ENCODE measurements at regions not wholly inside any gene's neighbourhood (a gene's known extent, or its start where the extent isn't known, plus 50 kb on each side); places are given as distances from the start of the nearest gene placed in this dataset.

GRCh38 chr6:15754035-15754705 lies 91.3 kb upstream of the DTNBP1 start:
- WGBS, 5 donors = 57 to 81% (median 61%) methylated on average over 5 of the region's 5 CpGs
- no peaks in the 10 kb centered on the region for H3K9me3 ChIP-seq
- no peak overlapping the region for H3K4me3 ChIP-seq
- no peaks in the 10 kb centered on the region for H3K4me1 ChIP-seq
- no peak overlapping the region for H3K27ac ChIP-seq
- H3K27me3 ChIP-seq = no peaks in the 10 kb centered on the region
- no peak for TF ChIP-seq POLR2AphosphoS5 (IDR thresholded peaks at IDR 0.05)
- intact Hi-C loops (cut with DNase I; ENCODE audit: low total_unique reads) = no loop called here
- peak in 1 of 2 donors; percentile 35 for DNase-seq
- H3K36me3 ChIP-seq = no peaks in the 10 kb centered on the region

GRCh38 chr6:15752820-15753219 lies 90.0 kb upstream of the DTNBP1 start:
- Histone ChIP-seq H3K9me3 (no peaks in the 10 kb centered on the region), H3K4me3 (no peak overlapping the region), H3K27ac (no peak overlapping the region), H3K27me3 (no peaks in the 10 kb centered on the region), H3K4me1 (no peaks in the 10 kb centered on the region), H3K36me3 (no peaks in the 10 kb centered on the region)
- intact Hi-C loops (cut with DNase I; ENCODE audit: low total_unique reads) = no loop called here
- 50 to 86% (median 66%) methylated on average over 3 of the region's 3 CpGs for WGBS, 5 donors
- DNase-seq = no peak
- TF ChIP-seq POLR2AphosphoS5 (IDR thresholded peaks at IDR 0.05) = no peak
- no peak for TF ChIP-seq POLR2A (IDR thresholded peaks at IDR 0.05)
- TF ChIP-seq CTCF (IDR thresholded peaks at IDR 0.05) = no peak
- TF ChIP-seq EP300 (IDR thresholded peaks at IDR 0.05) = no peak

- H3K9me3 ChIP-seq = no peaks in the 10 kb centered on the region
- no peak overlapping the region for H3K27ac ChIP-seq
- intact Hi-C loops (cut with DNase I; ENCODE audit: low total_unique reads) = no loop called here
- TF ChIP-seq CTCF (IDR thresholded peaks at IDR 0.05) = no peak
- no peak for TF ChIP-seq POLR2A (IDR thresholded peaks at IDR 0.05)
- no peak for TF ChIP-seq EP300 (IDR thresholded peaks at IDR 0.05)
- TF ChIP-seq POLR2AphosphoS5 (IDR thresholded peaks at IDR 0.05) = no peak
- no peaks in the 10 kb centered on the region for H3K36me3 ChIP-seq
- DNase-seq = no peak
- H3K27me3 ChIP-seq = no peaks in the 10 kb centered on the region
- WGBS, 5 donors = 51 to 94% (median 70%) methylated on average over 3 of the region's 3 CpGs
- no peak overlapping the region for H3K4me3 ChIP-seq
- H3K4me1 ChIP-seq = no peaks in the 10 kb centered on the region
These were observed 89.0 kb upstream of the DTNBP1 start for GRCh38 chr6:15751721-15752350.

GRCh38 chr6:15748341-15748740 lies 85.5 kb upstream of the DTNBP1 start:
- H3K9me3 ChIP-seq = no peaks in the 10 kb centered on the region
- H3K36me3 ChIP-seq = no peaks in the 10 kb centered on the region
- intact Hi-C loops (cut with DNase I; ENCODE audit: low total_unique reads) = no loop called here
- 89 to 96% (median 91%) methylated on average over 4 of the region's 4 CpGs for WGBS, 5 donors
- no peak overlapping the region for H3K4me3 ChIP-seq
- H3K27ac ChIP-seq = no peak overlapping the region
- DNase-seq = no peak
- no peaks in the 10 kb centered on the region for H3K4me1 ChIP-seq
- no peaks in the 10 kb centered on the region for H3K27me3 ChIP-seq
- no peak for TF ChIP-seq POLR2A (IDR thresholded peaks at IDR 0.05)
- TF ChIP-seq EP300 (IDR thresholded peaks at IDR 0.05) = no peak
- no peak for TF ChIP-seq CTCF (IDR thresholded peaks at IDR 0.05)
- no peak for TF ChIP-seq POLR2AphosphoS5 (IDR thresholded peaks at IDR 0.05)

- Histone ChIP-seq H3K36me3 (no peaks in the 10 kb centered on the region), H3K4me1 (no peaks in the 10 kb centered on the region), H3K9me3 (no peaks in the 10 kb centered on the region), H3K27ac (no peak overlapping the region), H3K27me3 (no peaks in the 10 kb centered on the region), H3K4me3 (no peak overlapping the region)
- WGBS, 5 donors = 40 to 63% (median 56%) methylated on average over 2 of the region's 2 CpGs
- no peak for DNase-seq
- intact Hi-C loops (cut with DNase I; ENCODE audit: low total_unique reads) = no loop called here
- no peak for TF ChIP-seq EP300 (IDR thresholded peaks at IDR 0.05)
- TF ChIP-seq POLR2AphosphoS5 (IDR thresholded peaks at IDR 0.05) = no peak
- TF ChIP-seq POLR2A (IDR thresholded peaks at IDR 0.05) = no peak
- no peak for TF ChIP-seq CTCF (IDR thresholded peaks at IDR 0.05)
These were observed 84.6 kb upstream of the DTNBP1 start for GRCh38 chr6:15747354-15747883.

All from stomach (tissue), 8 donors.